ENCODE measurements at regions not wholly inside any gene's neighbourhood (a gene's known extent, or its start where the extent isn't known, plus 50 kb on each side); places are given as distances from the start of the nearest gene placed in this dataset.

DNA sequence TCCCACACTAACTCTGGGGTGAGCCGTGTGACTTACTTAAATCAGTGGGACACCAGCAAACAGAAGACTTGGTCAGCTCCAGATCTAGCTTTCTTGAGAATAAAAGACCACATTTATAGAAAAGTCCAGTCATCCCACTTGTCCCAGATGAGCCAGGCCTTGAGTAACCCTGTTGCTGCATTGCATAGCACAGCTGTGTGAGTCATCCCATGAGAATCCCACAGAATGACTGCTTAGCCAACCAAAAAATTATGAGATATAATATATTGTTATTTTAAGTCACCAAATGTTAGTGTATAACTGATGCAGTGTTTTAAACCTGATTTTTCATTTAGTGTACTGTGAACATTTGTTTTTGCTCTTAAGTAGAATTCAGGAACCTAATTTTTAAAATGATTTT is 94.2 kb upstream of the FSHR start:
- Histone ChIP-seq H3K9ac (ENCODE audit: extremely low read depth, low read length, poor library complexity, severe bottlenecking) (no peak overlapping the region), H3K27me3 (ENCODE audit: control insufficient read depth, insufficient read depth, low read length, poor library complexity, severe bottlenecking) (no peaks in the 10 kb centered on the region), H3K9me3 (ENCODE audit: control insufficient read depth, low read length) (no peaks in the 10 kb centered on the region), H3K4me3 (ENCODE audit: low read length) (no peak overlapping the region), H3K36me3 (ENCODE audit: control insufficient read depth, insufficient read depth, low read length) (no peaks in the 10 kb centered on the region), H3K4me1 (ENCODE audit: control insufficient read depth, insufficient read depth, low read length) (no peaks in the 10 kb centered on the region), H3K27ac (ENCODE audit: low read depth, low read length) (no peak overlapping the region)
- 89% methylated on average over 1 of the region's 1 CpG; no CpG with 5 or more reads in 1 of the 2 experiments for WGBS, 2 experiments (ENCODE audit: insufficient coverage in 1 of 2, insufficient read length in 1 of 2)
- no peaks in the 10 kb centered on the region for H3K27me3 Mint-ChIP-seq (ENCODE audit: insufficient read depth)
- no peak for DNase-seq
- peaks cover 15% of the 10 kb centered on the region for H3K9me3 Mint-ChIP-seq
- no peaks in the 10 kb centered on the region for H3K4me1 Mint-ChIP-seq
- no peak overlapping the region for H3K4me3 Mint-ChIP-seq
- TF ChIP-seq, protein P1, sequence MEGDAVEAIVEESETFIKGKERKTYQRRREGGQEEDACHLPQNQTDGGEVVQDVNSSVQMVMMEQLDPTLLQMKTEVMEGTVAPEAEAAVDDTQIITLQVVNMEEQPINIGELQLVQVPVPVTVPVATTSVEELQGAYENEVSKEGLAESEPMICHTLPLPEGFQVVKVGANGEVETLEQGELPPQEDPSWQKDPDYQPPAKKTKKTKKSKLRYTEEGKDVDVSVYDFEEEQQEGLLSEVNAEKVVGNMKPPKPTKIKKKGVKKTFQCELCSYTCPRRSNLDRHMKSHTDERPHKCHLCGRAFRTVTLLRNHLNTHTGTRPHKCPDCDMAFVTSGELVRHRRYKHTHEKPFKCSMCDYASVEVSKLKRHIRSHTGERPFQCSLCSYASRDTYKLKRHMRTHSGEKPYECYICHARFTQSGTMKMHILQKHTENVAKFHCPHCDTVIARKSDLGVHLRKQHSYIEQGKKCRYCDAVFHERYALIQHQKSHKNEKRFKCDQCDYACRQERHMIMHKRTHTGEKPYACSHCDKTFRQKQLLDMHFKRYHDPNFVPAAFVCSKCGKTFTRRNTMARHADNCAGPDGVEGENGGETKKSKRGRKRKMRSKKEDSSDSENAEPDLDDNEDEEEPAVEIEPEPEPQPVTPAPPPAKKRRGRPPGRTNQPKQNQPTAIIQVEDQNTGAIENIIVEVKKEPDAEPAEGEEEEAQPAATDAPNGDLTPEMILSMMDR (conservative IDR thresholded peaks at IDR 0.05) = no peak
- H3K27ac Mint-ChIP-seq = no peak overlapping the region
- no peaks in the 10 kb centered on the region for H3K36me3 Mint-ChIP-seq (ENCODE audit: low read depth)

DNA sequence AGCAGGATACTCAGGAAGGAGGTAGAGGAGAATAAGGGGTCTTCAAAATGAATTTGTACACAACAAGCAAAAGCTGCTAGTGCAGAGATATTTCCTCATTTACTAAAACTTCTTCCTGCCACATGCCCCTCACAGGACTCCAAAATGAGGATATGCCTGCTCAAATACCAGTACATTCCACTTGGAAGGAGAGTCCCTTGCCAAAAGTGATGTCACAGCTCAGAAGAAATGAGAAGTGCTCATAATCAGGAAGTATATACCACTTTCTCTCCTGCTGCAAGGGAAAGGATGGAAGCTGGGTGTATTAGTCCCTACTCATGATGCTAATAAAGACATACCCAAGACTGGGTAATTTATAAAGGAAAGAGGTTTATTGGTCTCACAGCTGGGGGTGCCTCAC is 87.7 kb upstream of the FSHR start:
- no peak overlapping the region for H3K27ac Mint-ChIP-seq
- Histone ChIP-seq H3K4me3 (ENCODE audit: low read length) (no peak overlapping the region), H3K9ac (ENCODE audit: extremely low read depth, low read length, poor library complexity, severe bottlenecking) (no peak overlapping the region), H3K27ac (ENCODE audit: low read depth, low read length) (no peak overlapping the region), H3K4me1 (ENCODE audit: control insufficient read depth, insufficient read depth, low read length) (no peaks in the 10 kb centered on the region), H3K27me3 (ENCODE audit: control insufficient read depth, insufficient read depth, low read length, poor library complexity, severe bottlenecking) (peaks cover 11% of the 10 kb centered on the region), H3K36me3 (ENCODE audit: control insufficient read depth, insufficient read depth, low read length) (no peaks in the 10 kb centered on the region), H3K9me3 (ENCODE audit: control insufficient read depth, low read length) (no peaks in the 10 kb centered on the region)
- no peak overlapping the region for H3K4me3 Mint-ChIP-seq
- no peaks in the 10 kb centered on the region for H3K36me3 Mint-ChIP-seq (ENCODE audit: low read depth)
- peaks cover 5% of the 10 kb centered on the region for H3K9me3 Mint-ChIP-seq
- peaks cover 6% of the 10 kb centered on the region for H3K27me3 Mint-ChIP-seq (ENCODE audit: insufficient read depth)
- peaks cover 5% of the 10 kb centered on the region for H3K4me1 Mint-ChIP-seq
- TF ChIP-seq, protein P1 (conservative IDR thresholded peaks at IDR 0.05) = no peak
- no peak for DNase-seq

DNA sequence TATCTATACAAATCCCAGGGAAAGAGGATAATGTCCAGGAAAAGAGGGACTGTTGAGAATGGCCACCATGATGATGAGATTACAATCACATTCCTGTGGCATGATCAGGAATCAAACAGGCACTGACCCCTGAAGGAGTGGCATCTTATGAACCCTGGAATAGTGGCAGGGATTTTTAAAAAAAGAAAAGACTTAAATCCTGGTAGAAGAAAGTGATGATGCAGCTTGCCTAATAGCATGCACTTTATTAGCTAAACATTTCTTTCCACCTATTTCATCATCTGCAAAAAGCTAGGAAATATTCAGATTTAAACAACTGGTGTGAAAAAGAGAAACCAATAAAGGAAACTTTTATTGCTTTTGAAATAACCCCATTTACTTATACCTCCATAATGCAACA is 87.2 kb upstream of the FSHR start:
- Histone ChIP-seq H3K4me3 (ENCODE audit: low read length) (no peak overlapping the region), H3K27me3 (ENCODE audit: control insufficient read depth, insufficient read depth, low read length, poor library complexity, severe bottlenecking) (peaks cover 11% of the 10 kb centered on the region), H3K4me1 (ENCODE audit: control insufficient read depth, insufficient read depth, low read length) (no peaks in the 10 kb centered on the region), H3K36me3 (ENCODE audit: control insufficient read depth, insufficient read depth, low read length) (no peaks in the 10 kb centered on the region), H3K9me3 (ENCODE audit: control insufficient read depth, low read length) (no peaks in the 10 kb centered on the region), H3K9ac (ENCODE audit: extremely low read depth, low read length, poor library complexity, severe bottlenecking) (no peak overlapping the region), H3K27ac (ENCODE audit: low read depth, low read length) (no peak overlapping the region)
- Mint-ChIP-seq H3K27ac (no peak overlapping the region), H3K27me3 (ENCODE audit: insufficient read depth) (peaks cover 6% of the 10 kb centered on the region), H3K4me1 (peaks cover 8% of the 10 kb centered on the region), H3K4me3 (no peak overlapping the region), H3K36me3 (ENCODE audit: low read depth) (no peaks in the 10 kb centered on the region), H3K9me3 (peaks cover 5% of the 10 kb centered on the region)
- DNase-seq = no peak
- TF ChIP-seq, protein P1 (conservative IDR thresholded peaks at IDR 0.05) = no peak
